ENCODE measurements at regions not wholly inside any gene's neighbourhood (a gene's known extent, or its start where the extent isn't known, plus 50 kb on each side); places are given as distances from the start of the nearest gene placed in this dataset.

DNA sequence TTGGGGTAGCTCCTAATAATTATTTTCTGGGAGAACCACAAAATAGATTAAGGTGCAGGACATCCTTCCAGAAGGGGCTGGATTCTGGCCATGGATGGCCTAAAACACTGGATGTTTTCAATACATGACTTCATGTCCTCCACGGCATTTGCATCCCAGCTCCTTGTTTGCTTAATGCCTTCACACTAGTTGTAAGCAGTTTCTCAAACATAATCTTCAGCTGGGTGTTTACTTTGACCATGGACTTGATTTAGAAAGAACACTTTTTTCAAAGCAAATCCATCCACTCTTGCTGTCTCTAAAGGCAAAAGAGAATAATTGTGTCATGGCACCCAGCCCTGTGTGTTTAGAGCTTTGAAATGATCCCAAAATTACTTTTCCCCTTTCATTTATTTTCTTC, 82.5 kb upstream of the GSX1 start:
- TF ChIP-seq, protein P1, sequence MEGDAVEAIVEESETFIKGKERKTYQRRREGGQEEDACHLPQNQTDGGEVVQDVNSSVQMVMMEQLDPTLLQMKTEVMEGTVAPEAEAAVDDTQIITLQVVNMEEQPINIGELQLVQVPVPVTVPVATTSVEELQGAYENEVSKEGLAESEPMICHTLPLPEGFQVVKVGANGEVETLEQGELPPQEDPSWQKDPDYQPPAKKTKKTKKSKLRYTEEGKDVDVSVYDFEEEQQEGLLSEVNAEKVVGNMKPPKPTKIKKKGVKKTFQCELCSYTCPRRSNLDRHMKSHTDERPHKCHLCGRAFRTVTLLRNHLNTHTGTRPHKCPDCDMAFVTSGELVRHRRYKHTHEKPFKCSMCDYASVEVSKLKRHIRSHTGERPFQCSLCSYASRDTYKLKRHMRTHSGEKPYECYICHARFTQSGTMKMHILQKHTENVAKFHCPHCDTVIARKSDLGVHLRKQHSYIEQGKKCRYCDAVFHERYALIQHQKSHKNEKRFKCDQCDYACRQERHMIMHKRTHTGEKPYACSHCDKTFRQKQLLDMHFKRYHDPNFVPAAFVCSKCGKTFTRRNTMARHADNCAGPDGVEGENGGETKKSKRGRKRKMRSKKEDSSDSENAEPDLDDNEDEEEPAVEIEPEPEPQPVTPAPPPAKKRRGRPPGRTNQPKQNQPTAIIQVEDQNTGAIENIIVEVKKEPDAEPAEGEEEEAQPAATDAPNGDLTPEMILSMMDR (IDR thresholded peaks at IDR 0.05) = no peak
- TF ChIP-seq POLR2A (IDR thresholded peaks at IDR 0.05) = no peak
